Esophagus muscularis mucosa (tissue), 3 donors: ENCODE measurements at regions not wholly inside any gene's neighbourhood (a gene's known extent, or its start where the extent isn't known, plus 50 kb on each side); places are given as distances from the start of the nearest gene placed in this dataset.

Source experiments
- CTCF ChIP-seq, 3 experiments: fragments of 200-600 bp in 2 of 3; fragments of 450-650 bp in 1 of 3; sonication (generic) in 2 of 3; IDR thresholded peaks; one replicate each; pipeline ENCODE4 v1.5.1; 2017 to 2019; ENCODE audit warnings: antibody characterized with exemption in 3 of 3, mild to moderate bottlenecking in 2 of 3, moderate library complexity in 1 of 3
- EP300 ChIP-seq: sonication (generic); formaldehyde crosslinking; IDR thresholded peaks from one replicate; pipeline ENCODE4 v1.6.1; 2017; ENCODE audit warnings: antibody characterized with exemption

GRCh38 chr2:199624958-199625357 is 167.2 kb upstream of the SATB2 start:
- TF ChIP-seq CTCF (IDR thresholded peaks at IDR 0.05) (no peak), EP300 (no peak)
